ENCODE measurements at regions not wholly inside any gene's neighbourhood (a gene's known extent, or its start where the extent isn't known, plus 50 kb on each side); places are given as distances from the start of the nearest gene placed in this dataset.

GRCh38 chr2:23243073-23243659, 141.8 kb upstream of the KLHL29 start:
- H3K36me3 Mint-ChIP-seq (ENCODE audit: insufficient read depth, unreplicated experiment) = no peaks in the 10 kb centered on the region
- BruUV-seq (replicated peaks) = no TSS peak
- H3K9me3 Mint-ChIP-seq (ENCODE audit: unreplicated experiment) = no peaks in the 10 kb centered on the region
- no peaks in the 10 kb centered on the region for H3K4me1 ChIP-seq
- H3K4me3 ChIP-seq (ENCODE audit: low read depth, low read length) = no peak overlapping the region
- ChIA-PET POLR2A (no interaction called here), CTCF (no interaction called here)
- H3K9me3 ChIP-seq = no peaks in the 10 kb centered on the region
- H3K36me3 ChIP-seq (ENCODE audit: control insufficient read depth, insufficient read depth, low read length) = no peaks in the 10 kb centered on the region
- no peak overlapping the region for H3K4me3 Mint-ChIP-seq (ENCODE audit: unreplicated experiment)
- H3K27ac Mint-ChIP-seq (ENCODE audit: unreplicated experiment) = no peak overlapping the region
- intact Hi-C loops (cut with micrococcal nuclease; ENCODE audit: unreplicated experiment) = no loop called here
- no peak for TF ChIP-seq CTCF (IDR thresholded peaks at IDR 0.05; ENCODE audit: insufficient read depth in 1 of 2, low read depth in 1 of 2, low read length in 1 of 2, severe bottlenecking in 1 of 2, unreplicated experiment in 1 of 2)
- H3K27me3 ChIP-seq (replicated peaks; ENCODE audit: control insufficient read depth, insufficient read depth, low read length) = no peaks in the 10 kb centered on the region
- no peak for DNase-seq
- no peaks in the 10 kb centered on the region for H3K4me1 Mint-ChIP-seq (ENCODE audit: low read depth, unreplicated experiment)
- H3K27me3 Mint-ChIP-seq (ENCODE audit: insufficient read depth, unreplicated experiment) = no peaks in the 10 kb centered on the region

DNA sequence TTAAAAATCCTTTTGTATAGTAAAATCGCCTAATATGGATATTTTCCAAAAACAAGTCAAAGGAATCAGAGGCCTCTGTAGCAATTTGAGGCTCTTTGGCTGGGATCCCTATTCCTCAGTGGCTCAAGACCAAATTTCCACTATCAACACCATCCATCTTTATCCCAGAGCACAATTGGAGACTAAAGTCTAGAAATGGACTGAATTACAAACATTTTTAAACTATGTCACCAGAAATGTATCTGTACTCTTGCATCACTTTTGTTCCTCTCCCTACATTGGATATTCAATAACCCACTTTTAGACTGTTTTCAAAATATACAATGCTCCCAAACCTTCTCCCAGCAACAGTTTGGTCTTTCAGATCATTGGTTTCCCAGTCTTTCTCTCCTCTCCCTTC, 140.4 kb upstream of the KLHL29 start:
- no peak for DNase-seq
- BruUV-seq (replicated peaks) = no TSS peak
- Mint-ChIP-seq H3K9me3 (ENCODE audit: unreplicated experiment) (no peaks in the 10 kb centered on the region), H3K27me3 (ENCODE audit: insufficient read depth, unreplicated experiment) (no peaks in the 10 kb centered on the region), H3K4me3 (ENCODE audit: unreplicated experiment) (no peak overlapping the region), H3K27ac (ENCODE audit: unreplicated experiment) (no peak overlapping the region), H3K36me3 (ENCODE audit: insufficient read depth, unreplicated experiment) (no peaks in the 10 kb centered on the region), H3K4me1 (ENCODE audit: low read depth, unreplicated experiment) (no peaks in the 10 kb centered on the region)
- no peaks in the 10 kb centered on the region for H3K27me3 ChIP-seq (replicated peaks; ENCODE audit: control insufficient read depth, insufficient read depth, low read length)
- intact Hi-C loops (cut with micrococcal nuclease; ENCODE audit: unreplicated experiment) = no loop called here
- no peaks in the 10 kb centered on the region for H3K9me3 ChIP-seq
- no peak overlapping the region for H3K4me3 ChIP-seq (ENCODE audit: low read depth, low read length)
- no peaks in the 10 kb centered on the region for H3K4me1 ChIP-seq
- no peak for TF ChIP-seq CTCF (IDR thresholded peaks at IDR 0.05; ENCODE audit: insufficient read depth in 1 of 2, low read depth in 1 of 2, low read length in 1 of 2, severe bottlenecking in 1 of 2, unreplicated experiment in 1 of 2)
- POLR2A ChIA-PET = no interaction called here
- CTCF ChIA-PET = interaction anchor here (0.6 kb wide), 1 partner anchor 42 kb away, joined by 4 read pairs; no protein-coding TSS in a partner anchor
- H3K36me3 ChIP-seq (ENCODE audit: control insufficient read depth, insufficient read depth, low read length) = no peaks in the 10 kb centered on the region

- H3K36me3 Mint-ChIP-seq (ENCODE audit: insufficient read depth, unreplicated experiment) = no peaks in the 10 kb centered on the region
- no peak overlapping the region for H3K4me3 Mint-ChIP-seq (ENCODE audit: unreplicated experiment)
- TF ChIP-seq CTCF (IDR thresholded peaks at IDR 0.05; ENCODE audit: insufficient read depth in 1 of 2, low read depth in 1 of 2, low read length in 1 of 2, severe bottlenecking in 1 of 2, unreplicated experiment in 1 of 2) = no peak
- ChIA-PET POLR2A (no interaction called here), CTCF (no interaction called here)
- H3K36me3 ChIP-seq (ENCODE audit: control insufficient read depth, insufficient read depth, low read length) = no peaks in the 10 kb centered on the region
- intact Hi-C loops (cut with micrococcal nuclease; ENCODE audit: unreplicated experiment) = no loop called here
- H3K4me1 ChIP-seq = no peaks in the 10 kb centered on the region
- H3K27ac Mint-ChIP-seq (ENCODE audit: unreplicated experiment) = no peak overlapping the region
- H3K9me3 Mint-ChIP-seq (ENCODE audit: unreplicated experiment) = no peaks in the 10 kb centered on the region
- no peak overlapping the region for H3K4me3 ChIP-seq (ENCODE audit: low read depth, low read length)
- no TSS peak for BruUV-seq (replicated peaks)
- no peaks in the 10 kb centered on the region for H3K4me1 Mint-ChIP-seq (ENCODE audit: low read depth, unreplicated experiment)
- DNase-seq = no peak
- H3K9me3 ChIP-seq = no peaks in the 10 kb centered on the region
- no peaks in the 10 kb centered on the region for H3K27me3 ChIP-seq (replicated peaks; ENCODE audit: control insufficient read depth, insufficient read depth, low read length)
- peaks cover 2% of the 10 kb centered on the region for H3K27me3 Mint-ChIP-seq (ENCODE audit: insufficient read depth, unreplicated experiment)
Observed at GRCh38 chr2:23246992-23247683, 137.8 kb upstream of the KLHL29 start.

Data from Caco-2 (cell line).